ENCODE measurements at regions not wholly inside any gene's neighbourhood (a gene's known extent, or its start where the extent isn't known, plus 50 kb on each side); places are given as distances from the start of the nearest gene placed in this dataset.

GRCh38 chr5:68372161-68372560 lies 156.6 kb downstream of the PIK3R1 start:
- DNase-seq, result no peak
- TF ChIP-seq GATA1 (IDR thresholded peaks at IDR 0.05; ENCODE audit: low read depth, low read length) (no peak), POLR2A (IDR thresholded peaks at IDR 0.05; ENCODE audit: low read length) (no peak)

- TF ChIP-seq POLR2A (IDR thresholded peaks at IDR 0.05; ENCODE audit: low read length) (no peak), GATA1 (IDR thresholded peaks at IDR 0.05; ENCODE audit: low read depth, low read length) (no peak)
- DNase-seq, result no peak
These were observed 157.5 kb downstream of the PIK3R1 start for GRCh38 chr5:68373050-68373449.

GRCh38 chr5:68374796-68375518 lies 159.4 kb downstream of the PIK3R1 start:
- no peak for TF ChIP-seq POLR2A (IDR thresholded peaks at IDR 0.05; ENCODE audit: low read length)
- no peak for TF ChIP-seq GATA1 (IDR thresholded peaks at IDR 0.05; ENCODE audit: low read depth, low read length)
- peak in 1 of 2 experiments; percentile 28 for DNase-seq

- no peak for TF ChIP-seq GATA1 (IDR thresholded peaks at IDR 0.05; ENCODE audit: low read depth, low read length)
- no peak for TF ChIP-seq POLR2A (IDR thresholded peaks at IDR 0.05; ENCODE audit: low read length)
- no peak for DNase-seq
These were observed 160.0 kb downstream of the PIK3R1 start for GRCh38 chr5:68375540-68375939.

- TF ChIP-seq GATA1 (IDR thresholded peaks at IDR 0.05; ENCODE audit: low read depth, low read length), result no peak
- no peak for TF ChIP-seq POLR2A (IDR thresholded peaks at IDR 0.05; ENCODE audit: low read length)
- no peak for DNase-seq
These were observed 161.4 kb downstream of the PIK3R1 start for GRCh38 chr5:68376935-68377334.

GRCh38 chr5:68377733-68378132 lies 162.2 kb downstream of the PIK3R1 start:
- no peak for DNase-seq
- TF ChIP-seq POLR2A (IDR thresholded peaks at IDR 0.05; ENCODE audit: low read length) (no peak), GATA1 (IDR thresholded peaks at IDR 0.05; ENCODE audit: low read depth, low read length) (no peak)

GRCh38 chr5:68378204-68378820 lies 162.8 kb downstream of the PIK3R1 start:
- DNase-seq, result no peak
- TF ChIP-seq GATA1 (IDR thresholded peaks at IDR 0.05; ENCODE audit: low read depth, low read length) (no peak), POLR2A (IDR thresholded peaks at IDR 0.05; ENCODE audit: low read length) (no peak)

- no peak for TF ChIP-seq GATA1 (IDR thresholded peaks at IDR 0.05; ENCODE audit: low read depth, low read length)
- TF ChIP-seq POLR2A (IDR thresholded peaks at IDR 0.05; ENCODE audit: low read length), result no peak
- no peak for DNase-seq
These were observed 163.9 kb downstream of the PIK3R1 start for GRCh38 chr5:68379275-68380036.

GRCh38 chr5:68380078-68380477 lies 164.5 kb downstream of the PIK3R1 start:
- TF ChIP-seq GATA1 (IDR thresholded peaks at IDR 0.05; ENCODE audit: low read depth, low read length) (no peak), POLR2A (IDR thresholded peaks at IDR 0.05; ENCODE audit: low read length) (no peak)
- no peak for DNase-seq

GRCh38 chr5:68381060-68381459 lies 165.5 kb downstream of the PIK3R1 start:
- DNase-seq, result no peak
- TF ChIP-seq POLR2A (IDR thresholded peaks at IDR 0.05; ENCODE audit: low read length), result no peak
- TF ChIP-seq GATA1 (IDR thresholded peaks at IDR 0.05; ENCODE audit: low read depth, low read length), result no peak

GRCh38 chr5:68381909-68382308 lies 166.4 kb downstream of the PIK3R1 start:
- TF ChIP-seq GATA1 (IDR thresholded peaks at IDR 0.05; ENCODE audit: low read depth, low read length) (no peak), POLR2A (IDR thresholded peaks at IDR 0.05; ENCODE audit: low read length) (no peak)
- peak; percentile 19 to 40 for DNase-seq

- TF ChIP-seq POLR2A (IDR thresholded peaks at IDR 0.05; ENCODE audit: low read length) (no peak), GATA1 (IDR thresholded peaks at IDR 0.05; ENCODE audit: low read depth, low read length) (no peak)
- DNase-seq, result peak in 1 of 2 experiments; percentile 19
These were observed 167.1 kb downstream of the PIK3R1 start for GRCh38 chr5:68382640-68383039.

GRCh38 chr5:68383888-68384310 lies 168.3 kb downstream of the PIK3R1 start:
- DNase-seq, result no peak
- TF ChIP-seq POLR2A (IDR thresholded peaks at IDR 0.05; ENCODE audit: low read length) (no peak), GATA1 (IDR thresholded peaks at IDR 0.05; ENCODE audit: low read depth, low read length) (no peak)

- TF ChIP-seq POLR2A (IDR thresholded peaks at IDR 0.05; ENCODE audit: low read length), result no peak
- no peak for TF ChIP-seq GATA1 (IDR thresholded peaks at IDR 0.05; ENCODE audit: low read depth, low read length)
- DNase-seq, result peak in 1 of 2 experiments; percentile 35
These were observed 169.5 kb downstream of the PIK3R1 start for GRCh38 chr5:68384936-68385594.
